Posterior vena cava (tissue), 2 donors: ENCODE measurements at regions not wholly inside any gene's neighbourhood (a gene's known extent, or its start where the extent isn't known, plus 50 kb on each side); places are given as distances from the start of the nearest gene placed in this dataset.

ENCODE experiments used
- DNase-seq: peaks from one replicate; pipeline ENCODE4 v3.0.0-alpha.2; 2020; ENCODE audit warnings: low spot score
- intact Hi-C, 2 donors: fragments of 100-400 bp; cut with DNase I; formaldehyde crosslinking; loops; one replicate each; pipeline versions ENCODE4 v1.14.1 to v1.14.2; 2022 to 2023
- donor health status: DM: yes; HTN: yes; CAD: no.
- donor health status: DM: yes; HTN: yes; CAD: no.

DNA sequence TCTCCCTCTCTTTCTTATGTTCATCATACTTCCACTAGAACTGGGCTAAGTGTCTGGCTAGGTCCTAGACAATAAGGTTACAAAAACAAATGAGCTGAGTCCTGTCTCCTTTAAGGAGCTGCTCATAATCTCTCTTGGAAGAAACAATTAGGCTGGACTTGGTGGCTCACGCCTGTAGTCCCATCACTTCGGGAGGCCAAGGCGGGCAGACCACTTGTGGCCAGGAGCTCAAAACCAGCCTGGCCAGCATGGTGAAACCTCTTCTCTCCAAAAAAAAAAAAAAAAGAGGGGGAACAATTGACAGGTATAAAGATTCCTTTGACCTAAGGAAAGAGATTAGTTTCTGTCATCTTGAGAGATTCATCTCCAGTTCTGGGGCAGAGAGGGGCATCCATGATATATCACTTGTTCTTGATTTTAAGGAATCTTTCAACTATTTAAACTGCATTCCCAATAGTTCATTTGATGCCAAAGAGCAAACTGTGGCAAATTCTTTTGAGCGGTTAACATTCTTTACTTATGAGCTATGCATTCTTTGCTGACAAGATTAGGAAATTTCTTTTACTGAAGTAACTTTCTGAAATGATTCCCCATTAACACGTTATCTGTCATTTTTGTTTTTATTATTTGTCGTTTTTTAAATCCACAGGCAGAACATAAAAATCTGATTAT lies 125.5 kb downstream of the C11orf87 start:
- intact Hi-C loops: no loop called here
- no peak for DNase-seq

DNA sequence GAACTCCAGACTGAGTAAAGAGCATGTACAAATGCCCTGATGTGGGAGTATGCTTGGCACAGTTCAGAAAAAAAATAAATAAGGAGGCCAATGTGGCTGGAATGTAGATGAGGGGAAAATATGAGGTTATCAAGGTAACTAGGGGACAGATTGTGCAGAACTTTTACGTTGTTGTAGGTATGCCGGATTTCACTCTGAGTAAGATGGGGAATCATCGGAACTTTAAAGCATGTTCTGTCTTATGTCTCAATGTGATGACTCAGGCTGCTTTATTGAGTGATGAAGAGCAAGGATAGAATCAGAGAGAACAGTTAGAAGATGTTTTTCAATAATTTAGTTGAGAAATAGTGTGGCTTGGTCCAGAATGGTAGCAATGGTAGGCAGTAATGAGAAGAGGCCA lies 130.4 kb downstream of the C11orf87 start:
- intact Hi-C loops: no loop called here
- no peak for DNase-seq

DNA sequence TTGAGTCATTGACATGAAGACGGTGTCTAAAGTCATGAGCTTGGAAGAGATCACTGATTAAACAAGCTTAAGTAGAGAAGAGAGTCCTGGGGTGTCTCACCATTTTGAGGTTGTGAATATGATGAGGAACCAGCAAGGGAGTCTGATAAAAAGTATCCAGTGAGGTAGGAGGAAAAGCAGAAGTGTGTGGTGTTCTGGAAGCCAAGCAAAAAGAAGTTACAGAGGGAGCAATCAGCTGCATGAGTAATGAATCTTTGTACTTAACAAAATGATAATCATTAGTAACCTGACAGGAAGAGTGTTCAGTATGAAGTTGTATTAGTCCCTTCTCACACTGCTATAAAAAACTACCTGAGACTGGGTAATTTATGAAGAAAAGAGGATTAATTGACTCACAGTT lies 131.3 kb downstream of the C11orf87 start:
- intact Hi-C loops: no loop called here
- DNase-seq: no peak

DNA sequence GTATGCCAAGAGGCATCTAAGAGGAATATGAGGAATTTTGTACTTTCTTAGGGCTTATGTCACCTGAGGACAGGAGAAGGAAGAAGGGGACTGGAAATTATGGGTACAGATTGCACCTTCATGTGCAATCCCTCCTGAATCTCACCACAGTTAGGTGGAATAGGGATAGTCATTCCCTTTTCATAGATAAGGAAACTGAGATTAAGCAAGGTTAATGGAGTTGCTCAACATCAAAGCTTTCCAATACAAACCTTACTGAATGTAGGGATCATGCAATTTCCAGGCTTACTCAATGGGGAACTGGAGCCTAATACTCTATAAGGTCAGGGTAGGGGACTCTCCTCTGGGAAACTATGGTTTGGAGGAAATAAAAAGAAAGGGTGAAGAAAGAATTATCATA lies 133.0 kb downstream of the C11orf87 start:
- no peak for DNase-seq
- intact Hi-C loops: no loop called here

DNA sequence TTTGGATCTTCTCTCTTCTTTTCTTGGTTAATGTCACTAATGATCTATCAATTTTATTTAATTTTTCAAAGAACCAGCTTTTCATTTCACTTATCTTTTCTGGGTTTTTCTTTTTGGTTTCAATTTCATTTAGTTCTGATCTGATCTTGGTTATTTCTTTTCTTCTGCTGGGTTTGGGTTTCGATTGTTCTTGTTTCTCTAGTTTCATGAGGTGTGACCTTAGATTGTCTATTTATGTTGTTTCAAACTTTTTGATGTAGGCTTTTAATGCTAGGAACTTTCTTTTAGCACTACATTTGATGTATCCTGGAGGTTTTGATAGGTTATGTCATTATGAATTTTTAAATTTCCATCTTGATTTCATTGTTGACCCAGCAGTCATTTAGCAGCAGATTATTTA lies 142.3 kb downstream of the C11orf87 start:
- DNase-seq: no peak

DNA sequence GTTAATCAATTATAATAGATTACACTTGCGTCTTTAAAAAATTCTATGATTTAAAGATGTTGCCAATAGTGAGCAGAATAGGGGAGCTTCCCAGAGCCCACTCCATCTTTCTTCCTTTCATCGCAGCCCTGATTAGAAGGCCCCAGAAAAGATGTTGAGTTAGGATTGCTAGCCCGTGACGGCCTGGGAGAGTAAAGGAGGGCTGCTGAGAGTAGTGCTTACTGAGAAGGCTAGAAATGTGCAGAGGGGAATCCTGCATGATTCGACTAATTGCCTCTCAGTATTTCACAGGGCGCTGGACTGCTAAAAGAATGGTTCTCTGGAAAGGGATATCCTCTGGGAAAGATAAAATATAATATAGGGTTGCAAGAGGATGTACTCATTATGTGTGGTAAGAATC lies 160.5 kb downstream of the C11orf87 start:
- no peak for DNase-seq
- intact Hi-C loops: no loop called here

More for the DNA sequence above, 142.3 kb downstream of the C11orf87 start:
- intact Hi-C loops: no loop called here

DNA sequence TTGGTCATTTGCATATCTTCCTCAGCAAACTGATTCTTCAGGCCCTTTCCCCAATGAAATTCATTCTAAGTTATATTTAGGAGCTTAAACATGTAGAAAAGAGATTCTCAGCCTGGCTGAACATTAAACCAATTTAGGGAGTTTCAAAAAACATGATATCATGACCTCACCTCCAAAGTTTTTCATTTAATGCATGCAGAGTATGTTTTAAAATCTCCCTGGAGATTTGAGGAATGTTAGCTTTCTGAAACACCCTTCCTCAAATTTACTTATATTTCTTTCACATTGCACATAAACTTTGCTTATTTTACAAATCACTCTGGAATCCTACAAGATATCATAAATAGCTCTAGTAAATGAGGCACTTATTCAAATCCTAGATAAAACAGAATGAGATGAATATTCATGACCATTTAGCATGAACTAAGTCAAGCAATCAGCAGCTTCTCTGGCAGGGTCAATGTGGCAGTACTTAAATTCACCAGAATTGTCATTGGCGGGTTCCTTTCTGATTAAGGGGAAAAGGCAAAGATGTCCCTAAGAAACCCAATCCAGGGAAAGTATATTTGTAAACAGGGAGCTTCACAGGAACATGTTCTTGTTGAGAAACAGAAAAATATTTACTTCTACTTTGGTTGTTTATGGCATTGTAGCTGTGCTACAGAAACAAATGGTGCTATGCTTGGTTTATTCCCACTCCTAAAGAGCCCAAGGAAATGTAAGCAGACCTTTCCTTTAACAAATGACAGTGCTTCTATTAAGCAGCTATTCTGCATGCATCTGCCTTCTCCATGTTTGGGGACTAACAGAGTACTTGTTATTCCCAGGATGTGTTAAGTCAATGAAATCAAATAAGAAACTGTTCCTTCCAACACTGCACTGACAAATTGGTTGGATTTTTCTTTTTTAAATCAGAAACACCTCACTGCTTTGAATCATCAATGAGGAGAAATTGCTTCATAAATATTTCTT lies 162.3 kb downstream of the C11orf87 start:
- no peak for DNase-seq

DNA sequence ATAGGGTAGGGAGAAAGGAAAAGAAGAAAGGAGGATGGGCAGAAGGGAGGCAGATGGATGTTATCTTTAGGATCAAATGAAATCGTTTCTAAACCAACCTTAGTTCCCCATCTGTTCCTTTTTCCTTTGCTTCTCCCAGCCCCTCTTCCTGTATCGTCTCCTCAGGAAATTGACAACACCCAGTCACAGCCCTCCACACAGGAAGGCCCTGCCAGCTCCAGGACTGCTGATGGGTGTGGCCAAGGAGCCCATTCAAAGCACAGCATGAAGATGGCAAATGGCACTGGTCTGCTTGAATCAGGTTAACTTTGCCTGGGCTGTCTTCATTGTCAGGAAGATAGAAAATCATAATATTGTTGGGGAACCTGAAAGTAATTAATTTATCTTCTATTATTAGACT lies 164.8 kb downstream of the C11orf87 start:
- intact Hi-C loops: no loop called here
- DNase-seq: no peak

More for the DNA sequence above, 162.3 kb downstream of the C11orf87 start:
- intact Hi-C loops: no loop called here

DNA sequence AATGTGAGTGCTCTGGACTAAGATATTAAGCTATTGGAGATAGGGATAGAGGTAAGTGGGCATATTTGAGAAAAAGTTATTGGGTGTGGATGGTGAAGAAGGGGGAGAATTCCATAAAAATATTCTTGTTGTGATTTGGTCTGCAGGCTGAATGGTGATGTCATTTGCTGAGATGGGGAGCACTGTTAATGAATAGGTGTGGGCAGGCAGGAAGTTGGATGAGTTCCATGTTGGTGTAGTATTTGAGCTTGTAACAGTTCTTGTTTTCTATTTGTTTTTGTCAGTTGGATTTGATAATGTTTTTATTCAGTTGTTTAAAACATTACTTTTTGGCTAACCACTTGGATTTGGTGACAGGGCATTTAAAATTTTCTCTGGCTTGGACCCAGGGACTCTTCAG lies 168.8 kb downstream of the C11orf87 start:
- intact Hi-C loops: no loop called here

DNA sequence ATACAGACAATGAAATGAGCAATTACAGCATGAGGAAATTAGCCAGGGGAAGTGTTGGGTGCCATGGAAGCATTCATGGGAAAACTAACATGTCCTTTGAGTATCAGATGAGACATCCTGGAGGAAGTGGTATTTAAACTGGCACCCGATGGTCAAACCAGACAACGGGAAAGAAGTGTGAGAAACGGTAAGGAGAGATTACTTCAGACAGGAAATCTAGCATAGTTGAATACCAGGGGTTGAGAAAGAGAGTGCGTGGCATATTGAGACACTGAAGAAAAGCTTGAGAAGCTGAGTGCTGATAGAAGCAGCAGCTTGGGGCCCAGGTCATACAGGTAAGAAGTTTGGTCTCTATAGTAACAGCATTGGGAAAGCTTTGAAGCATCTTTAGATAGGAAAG lies 175.3 kb downstream of the C11orf87 start:
- no peak for DNase-seq

More for the DNA sequence above, 168.8 kb downstream of the C11orf87 start:
- no peak for DNase-seq

DNA sequence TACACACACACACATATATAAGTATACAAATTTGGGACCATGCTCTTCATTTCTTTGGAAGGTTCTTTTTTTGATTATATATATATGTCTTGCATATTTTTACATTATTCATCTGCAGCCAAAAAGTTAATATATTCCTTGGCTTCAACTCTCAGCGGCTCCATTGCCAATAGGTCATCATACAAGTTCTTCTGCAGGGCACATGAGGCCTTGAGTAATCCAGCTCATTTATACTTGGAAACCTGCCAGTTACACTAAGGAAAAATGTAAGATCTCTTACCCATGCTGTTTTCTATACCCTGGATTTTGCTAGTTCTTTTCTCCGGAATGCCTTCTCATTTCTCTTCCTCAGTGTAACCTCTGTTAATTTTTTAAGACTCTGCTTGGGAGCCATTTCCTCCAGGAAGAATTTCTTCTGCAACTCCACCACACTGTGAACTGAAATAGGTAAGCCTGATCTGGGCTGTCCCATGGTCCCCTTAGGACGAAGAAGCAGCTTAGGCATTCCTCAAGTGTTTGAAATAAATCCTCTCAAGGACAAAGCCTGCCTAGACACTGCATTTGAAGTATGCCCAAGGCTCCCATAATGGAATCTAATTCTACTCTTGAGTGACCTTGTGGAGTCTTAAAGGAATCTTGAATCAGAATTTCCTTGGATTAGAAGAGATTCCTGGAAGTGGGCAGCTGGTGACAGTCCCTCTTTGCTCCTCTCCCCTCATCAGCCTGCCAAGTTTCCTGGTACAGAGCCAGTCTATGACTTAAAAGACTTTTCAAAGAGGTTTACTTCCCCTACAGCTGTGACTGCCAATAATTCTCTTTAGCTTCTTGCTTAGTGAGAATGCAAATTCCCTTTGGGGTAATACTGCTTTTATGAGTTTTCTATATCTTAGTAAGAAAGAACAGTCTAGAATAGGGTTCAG lies 182.8 kb downstream of the C11orf87 start:
- intact Hi-C loops: no loop called here
- no peak for DNase-seq

More for the DNA sequence above, 175.3 kb downstream of the C11orf87 start:
- intact Hi-C loops: no loop called here

DNA sequence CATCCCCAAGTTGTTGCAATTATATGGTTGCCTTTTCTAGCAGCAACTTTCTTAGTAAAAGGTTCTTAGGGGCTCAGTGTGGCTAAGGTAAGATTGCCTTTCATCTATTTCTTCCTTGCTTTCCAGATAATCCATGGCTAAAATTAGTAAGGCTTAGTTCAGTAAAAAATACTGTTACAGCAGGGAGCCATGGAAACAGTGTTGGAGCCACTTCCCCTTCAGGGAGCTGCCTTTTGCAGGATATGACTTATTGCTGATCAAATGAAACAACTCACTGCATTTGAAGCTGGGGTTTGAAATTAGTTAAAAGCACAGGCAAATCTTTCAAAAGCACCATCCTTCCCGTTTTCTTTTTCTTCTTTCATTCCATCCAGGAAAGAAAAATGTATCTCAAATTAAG lies 184.3 kb downstream of the C11orf87 start:
- no peak for DNase-seq
- intact Hi-C loops: no loop called here

DNA sequence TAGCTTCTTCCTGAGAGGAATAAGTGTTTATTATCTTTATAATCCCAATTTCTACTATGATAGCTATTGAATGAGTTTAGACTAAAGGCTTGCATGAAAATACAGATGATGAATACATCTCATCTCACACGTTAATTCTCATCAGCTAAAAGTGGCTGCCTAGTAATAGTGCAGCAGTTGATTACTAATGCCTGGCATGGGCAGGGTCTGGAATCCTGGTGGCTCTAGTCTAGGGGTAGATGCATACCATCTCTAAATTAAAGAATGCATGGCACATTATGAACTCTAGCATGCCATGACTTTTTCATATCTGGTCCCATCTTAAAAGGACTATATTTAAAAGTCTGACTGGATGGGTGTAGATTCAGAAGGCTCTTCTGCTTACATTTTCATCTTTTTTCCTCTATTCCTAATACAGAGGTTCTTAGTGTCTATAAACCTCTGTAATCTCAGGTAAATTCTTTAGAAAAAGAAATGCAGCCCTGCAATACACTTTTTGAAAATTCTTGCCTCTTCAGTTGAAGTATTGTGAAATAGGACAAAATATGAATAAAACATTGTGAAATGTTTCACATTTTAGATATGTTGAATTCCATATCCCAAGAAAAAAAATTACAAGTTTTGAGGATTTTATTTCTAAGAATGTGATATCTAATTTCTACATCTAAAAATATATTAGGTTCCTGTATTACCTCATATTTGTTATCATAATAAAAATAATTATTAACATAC lies 187.6 kb downstream of the C11orf87 start:
- DNase-seq: no peak
- intact Hi-C loops: no loop called here

DNA sequence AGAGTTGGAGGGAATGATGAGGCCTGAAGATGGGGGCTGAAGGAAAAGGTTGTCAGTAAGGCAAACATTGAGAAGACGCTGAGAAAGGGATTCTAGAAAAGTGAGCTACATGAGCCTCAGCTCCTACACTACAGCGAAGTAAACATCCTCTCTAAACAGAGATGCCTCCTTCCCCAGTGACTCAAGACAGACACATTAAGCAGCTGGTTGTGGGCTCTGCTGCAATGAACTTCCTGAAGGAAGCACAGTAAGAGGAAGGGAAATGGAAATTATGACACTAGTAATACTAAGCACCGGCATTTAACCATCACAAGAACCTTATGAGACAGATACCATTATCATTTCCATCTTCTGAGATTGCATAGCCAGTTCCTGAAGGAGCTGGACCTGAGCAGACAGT lies 190.5 kb downstream of the C11orf87 start:
- intact Hi-C loops: no loop called here
- no peak for DNase-seq

DNA sequence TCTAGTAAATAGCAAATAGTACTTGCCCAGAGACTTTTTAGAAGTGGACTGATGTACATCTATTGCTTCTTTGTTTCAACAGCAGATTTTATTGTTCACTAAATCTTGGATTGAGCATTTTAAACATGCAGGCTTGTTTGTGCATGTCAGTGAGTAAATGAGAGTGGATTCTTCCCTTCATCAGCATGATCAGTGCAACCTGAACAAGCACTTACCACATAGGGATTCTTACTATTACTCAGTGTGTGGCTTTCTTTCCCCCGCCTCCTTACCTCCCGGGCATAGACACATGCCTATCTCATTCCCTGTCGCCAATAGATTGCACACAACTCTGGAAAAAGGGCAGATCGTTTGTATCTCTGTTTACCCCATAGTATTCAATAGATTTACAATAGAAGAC lies 197.5 kb downstream of the C11orf87 start:
- intact Hi-C loops: no loop called here
- no peak for DNase-seq

DNA sequence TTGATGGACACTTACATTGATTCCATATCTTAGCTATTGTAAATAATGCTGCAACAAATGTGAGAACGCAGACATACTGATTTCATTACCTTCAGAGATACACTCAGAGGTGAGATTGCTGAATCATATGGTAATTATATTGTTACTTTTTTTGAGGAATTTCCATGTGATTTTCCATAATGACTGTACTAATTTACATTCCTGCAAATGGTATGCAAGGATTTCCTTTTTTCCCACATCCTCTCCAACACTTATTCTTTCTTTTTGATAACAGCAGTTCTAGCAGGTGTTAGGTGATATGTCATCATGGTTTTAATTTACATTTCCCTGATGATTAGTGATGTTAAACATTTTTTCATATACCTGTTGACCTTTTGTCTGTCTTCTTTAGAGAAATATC lies 207.7 kb downstream of the C11orf87 start:
- no peak for DNase-seq
- intact Hi-C loops: no loop called here

DNA sequence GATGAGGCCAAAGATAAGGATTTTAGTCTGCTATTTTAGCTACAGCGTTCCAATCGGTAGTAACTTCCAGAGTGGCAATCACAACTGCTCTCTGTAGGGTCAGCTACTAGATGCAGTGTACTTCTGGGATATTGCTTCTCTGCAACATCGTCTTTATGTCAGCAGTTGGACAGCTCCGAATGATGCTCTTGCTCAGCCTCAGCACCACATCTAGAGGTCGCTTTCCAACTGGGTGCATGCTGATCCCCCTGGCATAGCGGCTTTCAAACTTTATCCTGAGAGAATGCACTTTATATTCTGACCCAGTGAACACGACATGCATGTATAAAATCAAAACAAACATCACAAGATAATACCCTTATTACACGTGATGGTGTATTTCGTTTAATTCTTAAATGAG lies 219.6 kb downstream of the C11orf87 start:
- intact Hi-C loops: no loop called here
- DNase-seq: no peak

DNA sequence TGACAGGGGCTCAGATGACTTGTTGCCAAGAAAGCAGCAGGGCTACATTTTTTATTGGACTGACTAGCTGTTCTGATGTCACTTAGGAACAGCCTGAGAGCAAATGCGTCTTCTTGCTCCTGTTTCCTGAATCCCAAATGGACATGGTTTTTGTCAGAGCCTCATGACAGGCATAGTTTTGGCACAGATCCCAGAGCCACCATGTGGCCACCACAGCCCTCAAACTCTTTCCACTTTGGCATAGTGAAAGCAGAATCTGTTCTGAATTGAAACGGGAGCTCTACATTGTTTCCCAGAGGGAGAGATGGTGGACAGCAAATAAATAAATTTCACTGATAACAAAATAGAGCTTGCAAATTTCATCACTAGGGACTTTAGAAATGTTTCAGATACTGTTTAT lies 222.2 kb downstream of the C11orf87 start:
- intact Hi-C loops: no loop called here
- no peak for DNase-seq

DNA sequence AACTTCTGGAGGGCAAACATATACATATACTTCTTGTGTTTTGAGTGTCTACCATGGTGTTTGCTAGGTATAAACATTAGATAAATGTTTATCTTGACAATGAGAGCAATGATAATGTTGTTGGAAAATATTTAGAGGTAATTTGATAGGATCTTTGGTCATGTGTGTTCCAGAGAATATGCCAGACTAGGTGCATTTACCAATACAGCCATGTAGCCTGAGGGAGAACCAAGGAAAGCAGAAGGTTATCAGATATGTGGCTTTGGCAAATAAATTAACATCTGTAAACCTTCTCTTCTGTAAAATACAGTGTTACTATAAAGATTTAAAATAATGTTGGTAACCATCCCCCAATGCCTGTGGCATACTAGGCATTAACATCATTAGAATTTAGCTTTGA lies 226.8 kb downstream of the C11orf87 start:
- intact Hi-C loops: no loop called here
- no peak for DNase-seq
